IMR-90 (cell line): ENCODE measurements at regions not wholly inside any gene's neighbourhood (a gene's known extent, or its start where the extent isn't known, plus 50 kb on each side); places are given as distances from the start of the nearest gene placed in this dataset.

Experiments used
- ATAC-seq: fragments of 200-7000 bp; cut with Tn5 transposase; 2 replicates; pipeline ENCODE4 v1.9.1; 2020; ENCODE audit warnings: low read depth, mild to moderate bottlenecking, moderate library complexity
- BruUV-seq: library from RNA; stranded (reverse); fragments of 400-500 nt; replicated peaks from 2 replicates; lab custom pipeline; 2021; lab: Mats Ljungman, UMichigan
- CTCF ChIA-PET: fragments of 300-600 bp; formaldehyde crosslinking; extraction: SDS; loops from one replicate; lab custom pipeline; 2021; ENCODE audit warnings: antibody characterized with exemption; lab: Yijun Ruan, JAX
- POLR2A ChIA-PET: fragments of 300-600 bp; sonication (Branson Sonifier 250); formaldehyde crosslinking; loops from one replicate; lab custom pipeline; 2022; ENCODE audit warnings: antibody characterized with exemption; ENCODE audit not compliant: unreplicated experiment; lab: Charles Lee
- DNase-seq: peaks from one replicate; pipeline ENCODE4 v3.0.0; 2013
- H2AFZ ChIP-seq: replicated peaks from 2 replicates; pipeline ENCODE3; 2013; ENCODE audit warnings: low read length, mild to moderate bottlenecking; ENCODE audit not compliant: poor library complexity
- H2AK5ac ChIP-seq: 2 replicates; pipeline ENCODE4 v1.6.1; 2013; ENCODE audit warnings: low read depth, low read length, inconsistent platforms
- H2AK9ac ChIP-seq: replicated peaks from 2 replicates; pipeline ENCODE3; 2013; ENCODE audit warnings: mild to moderate bottlenecking, low read depth, low read length, moderate library complexity; ENCODE audit not compliant: poor library complexity
- H2BK120ac ChIP-seq: 2 replicates; pipeline ENCODE4 v1.6.1; 2013; ENCODE audit warnings: low read depth, low read length, inconsistent platforms
- H2BK15ac ChIP-seq: 3 replicates; pipeline ENCODE4 v1.6.1; 2013; ENCODE audit warnings: low read depth, low read length, inconsistent platforms
- H2BK20ac ChIP-seq: 2 replicates; pipeline ENCODE4 v1.6.1; 2013; ENCODE audit warnings: low read depth, mild to moderate bottlenecking, inconsistent platforms, low read length, moderate library complexity
- H2BK5ac ChIP-seq: 2 replicates; pipeline ENCODE4 v1.6.1; 2013; ENCODE audit warnings: mild to moderate bottlenecking, low read depth, low read length, inconsistent platforms; ENCODE audit not compliant: poor library complexity, severe bottlenecking
- H3K14ac ChIP-seq: replicated peaks from 2 replicates; pipeline ENCODE4 v1.6.1; 2013; ENCODE audit warnings: low read depth, low read length, inconsistent platforms
- H3K18ac ChIP-seq: 2 replicates; pipeline ENCODE4 v1.6.1; 2013; ENCODE audit warnings: low read depth, low read length, control low read depth
- H3K23ac ChIP-seq: 2 replicates; pipeline ENCODE4 v1.6.1; 2013; ENCODE audit warnings: low read depth, low read length, inconsistent platforms
- H3K27ac ChIP-seq: 2 replicates; pipeline ENCODE4 v1.5.1; 2013; ENCODE audit warnings: mild to moderate bottlenecking, control low read depth, low read length; ENCODE audit not compliant: insufficient read depth
- H3K27me3 ChIP-seq: 2 replicates; pipeline ENCODE4 v1.6.1; 2013; ENCODE audit warnings: low read length; ENCODE audit not compliant: control insufficient read depth, insufficient read depth
- H3K36me3 ChIP-seq: 2 replicates; pipeline ENCODE4 v1.6.1; 2013; ENCODE audit warnings: low read length, mixed read lengths; ENCODE audit not compliant: control insufficient read depth, insufficient read depth
- H3K4ac ChIP-seq: 2 replicates; pipeline ENCODE4 v1.6.1; 2013; ENCODE audit warnings: low read depth, low read length, inconsistent platforms
- H3K4me1 ChIP-seq: 2 replicates; pipeline ENCODE4 v1.6.1; 2013; ENCODE audit warnings: low read length, mixed read lengths; ENCODE audit not compliant: control insufficient read depth, insufficient read depth
- H3K4me2 ChIP-seq: 2 replicates; pipeline ENCODE4 v1.6.1; 2013; ENCODE audit warnings: low read depth, mild to moderate bottlenecking, control low read depth, low read length, moderate library complexity
- H3K4me3 ChIP-seq: 2 replicates; pipeline ENCODE4 v1.5.1; 2013; ENCODE audit warnings: low read depth, mild to moderate bottlenecking, control low read depth, low read length, moderate library complexity; ENCODE audit not compliant: insufficient read depth
- H3K56ac ChIP-seq: 2 replicates; pipeline ENCODE4 v1.6.1; 2013; ENCODE audit warnings: low read length, inconsistent platforms; ENCODE audit not compliant: insufficient read depth; ENCODE audit errors: extremely low read depth
- H3K79me1 ChIP-seq, 2 experiments: 2 replicates each; pipeline ENCODE4 v1.6.1; 2013; ENCODE audit warnings: low read length in 2 of 2, inconsistent platforms in 1 of 2, low read depth in 1 of 2
- H3K9ac ChIP-seq: 2 replicates; pipeline ENCODE4 v1.6.1; 2013; ENCODE audit warnings: low read depth, low read length, control low read depth
- H3K9me1 ChIP-seq: 2 replicates; pipeline ENCODE4 v1.6.1; 2013; ENCODE audit warnings: low read length, inconsistent platforms; ENCODE audit not compliant: insufficient read depth
- H3K9me3 ChIP-seq: 2 replicates; pipeline ENCODE4 v1.6.1; 2013; ENCODE audit warnings: low read length; ENCODE audit not compliant: control insufficient read depth, insufficient read depth
- H4K20me1 ChIP-seq: 2 replicates; pipeline ENCODE4 v1.6.1; 2013; ENCODE audit warnings: low read length, inconsistent platforms; ENCODE audit not compliant: insufficient read depth
- H4K5ac ChIP-seq: 2 replicates; pipeline ENCODE4 v1.6.1; 2013; ENCODE audit warnings: mild to moderate bottlenecking, low read depth, low read length, control low read depth
- H4K8ac ChIP-seq, 2 experiments: 2 replicates each; pipeline ENCODE4 v1.6.1; 2013; ENCODE audit warnings: low read depth in 2 of 2, low read length in 2 of 2, control low read depth in 1 of 2, inconsistent platforms in 1 of 2
- H4K91ac ChIP-seq: 2 replicates; pipeline ENCODE4 v1.6.1; 2013; ENCODE audit warnings: low read depth, low read length, inconsistent platforms; ENCODE audit not compliant: insufficient read depth
- BHLHE40 ChIP-seq: fragments of 150-350 bp; IDR thresholded peaks from 2 replicates; pipeline ENCODE4 v1.6.1; 2016; ENCODE audit warnings: mild to moderate bottlenecking, low read depth, low read length
- CEBPB ChIP-seq: IDR thresholded peaks from 2 replicates; pipeline ENCODE4 v1.6.1; 2012; ENCODE audit warnings: low read depth, low read length, improper control_type of control experiment
- CHD1 ChIP-seq: IDR thresholded peaks from 2 replicates; pipeline ENCODE4 v1.6.1; 2012; ENCODE audit warnings: low read depth, low read length, improper control_type of control experiment
- FOS ChIP-seq: fragments of 150-350 bp; IDR thresholded peaks from 2 replicates; pipeline ENCODE4 v1.6.1; 2016; ENCODE audit warnings: low read depth, low read length
- MAFK ChIP-seq: IDR thresholded peaks from 2 replicates; pipeline ENCODE4 v1.6.1; 2012; ENCODE audit warnings: low read depth, low read length, improper control_type of control experiment
- MAZ ChIP-seq: IDR thresholded peaks from 2 replicates; pipeline ENCODE4 v1.6.1; 2012; ENCODE audit warnings: low read depth, mild to moderate bottlenecking, low read length, improper control_type of control experiment, moderate library complexity, borderline replicate concordance
- MXI1 ChIP-seq: IDR thresholded peaks from 2 replicates; pipeline ENCODE4 v1.6.1; 2012; ENCODE audit warnings: low read depth, mild to moderate bottlenecking, low read length, moderate library complexity, borderline replicate concordance
- NFE2L2 ChIP-seq: fragments of 150-350 bp; IDR thresholded peaks from 2 replicates; pipeline ENCODE4 v1.6.1; 2016; ENCODE audit warnings: low read depth, mild to moderate bottlenecking, low read length
- POLR2A ChIP-seq: IDR thresholded peaks from 2 replicates; pipeline ENCODE4 v1.6.1; 2012; ENCODE audit warnings: mild to moderate bottlenecking, low read depth, low read length
- RAD21 ChIP-seq: IDR thresholded peaks from 2 replicates; pipeline ENCODE4 v1.6.1; 2012; ENCODE audit warnings: low read length, improper control_type of control experiment
- RCOR1 ChIP-seq: IDR thresholded peaks from 2 replicates; pipeline ENCODE4 v1.6.1; 2012; ENCODE audit warnings: mild to moderate bottlenecking, low read length, improper control_type of control experiment; ENCODE audit not compliant: insufficient replicate concordance
- RFX5 ChIP-seq: IDR thresholded peaks from 2 replicates; pipeline ENCODE4 v1.8.0; 2012; ENCODE audit warnings: low read depth, mild to moderate bottlenecking, low read length, moderate library complexity
- SMC3 ChIP-seq: fragments of 150-350 bp; IDR thresholded peaks from 2 replicates; pipeline ENCODE4 v1.6.1; 2016; ENCODE audit warnings: low read depth, mild to moderate bottlenecking, antibody characterized with exemption, low read length, moderate library complexity
- WGBS, 2 experiments: methylation state at CpG; one replicate each; pipeline versions ENCODE4 v1.1.5 to v1.1.7; 2013; ENCODE audit warnings: missing lambda C conversion rate in 2 of 2; ENCODE audit not compliant: insufficient read length in 1 of 2; ENCODE audit errors: extremely low coverage in 2 of 2; 5-methylcytosine and 5-hydroxymethylcytosine counted together
- dilution Hi-C: fragments of 300-500 bp; cut with HindIII; formaldehyde crosslinking; loops from one replicate; pipeline ENCODE4 v1.14.3; 2018; ENCODE audit warnings: low sequenced_read_pairs; ENCODE audit not compliant: unreplicated experiment
- in situ Hi-C: fragments of 300-500 bp; cut with MboI; formaldehyde crosslinking; loops from 3 replicates; pipeline ENCODE4 v1.14.3; 2019; ENCODE audit warnings: low sequenced_read_pairs, inconsistent platforms, mixed read lengths
- intact Hi-C: fragments of 100-400 bp; cut with micrococcal nuclease; formaldehyde crosslinking; loops from 2 replicates; pipeline ENCODE4 v1.10.0; 2022
- TF ChIP-seq, protein P1 (sequence below): fragments of 150-350 bp; IDR thresholded peaks from 2 replicates; pipeline ENCODE4 v1.6.1; 2017; ENCODE audit warnings: mild to moderate bottlenecking, antibody characterized with exemption, low read length, low read depth
- TF ChIP-seq, protein P2 (sequence below): conservative IDR thresholded peaks from 2 replicates; pipeline ENCODE4 v1.5.1; 2012; ENCODE audit warnings: mild to moderate bottlenecking, low read depth, low read length, improper control_type of control experiment
- TF ChIP-seq, protein P3 (sequence below): fragments of 150-350 bp; IDR thresholded peaks from 2 replicates; pipeline ENCODE4 v1.6.1; 2016; ENCODE audit warnings: low read depth, mild to moderate bottlenecking, low read length, moderate library complexity, borderline replicate concordance

DNA sequence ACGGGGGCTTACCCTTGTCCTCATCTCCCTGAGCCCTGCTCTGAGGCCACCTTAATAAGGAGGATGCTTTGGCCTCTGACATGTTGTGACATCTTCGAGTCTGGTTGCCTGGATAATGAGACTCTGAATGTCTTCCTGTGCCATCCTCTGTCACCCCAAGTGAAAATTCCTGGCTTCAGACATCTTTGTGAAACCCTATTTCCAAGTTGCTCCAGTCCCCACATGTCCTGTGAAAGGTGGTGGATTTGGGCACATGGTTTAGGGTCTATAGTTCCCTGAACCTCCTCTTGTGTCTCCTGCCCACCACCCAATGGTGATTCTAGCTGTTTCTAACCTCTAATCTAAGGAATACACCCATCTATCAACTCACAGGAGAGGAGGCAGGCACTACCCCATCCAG is 223.1 kb upstream of the GLI3 start:
- Histone ChIP-seq H3K4me3 (no peak overlapping the region), H2BK20ac (no peak overlapping the region), H4K5ac (no peak overlapping the region), H3K4me1 (no peaks in the 10 kb centered on the region), H3K4me2 (no peak overlapping the region), H3K27me3 (peaks cover 1% of the 10 kb centered on the region; the same call in 1 of the 2 replicates), H4K91ac (no peak overlapping the region), H3K9ac (no peak overlapping the region), H2AK5ac (no peak overlapping the region), H4K20me1 (no peaks in the 10 kb centered on the region), H3K56ac (no peak overlapping the region), H2BK5ac (no peak overlapping the region), H2AK9ac (no peak overlapping the region), H3K4ac (no peak overlapping the region), H3K18ac (no peak overlapping the region), H2AFZ (no peak overlapping the region), H4K8ac (no peak overlapping the region), H2BK15ac (no peak overlapping the region), H3K9me1 (no peaks in the 10 kb centered on the region), H3K9me3 (no peaks in the 10 kb centered on the region), H3K27ac (no peak overlapping the region), H3K14ac (no peak overlapping the region), H3K79me1 (no peaks in the 10 kb centered on the region), H2BK120ac (no peak overlapping the region), H3K23ac (no peak overlapping the region), H3K36me3 (no peaks in the 10 kb centered on the region)
- CTCF ChIA-PET: no interaction called here
- POLR2A ChIA-PET: no interaction called here
- no TSS peak for BruUV-seq
- no peak for DNase-seq
- in situ Hi-C loops: no loop called here
- dilution Hi-C loops: no loop called here
- ATAC-seq: no peak
- no peak for TF ChIP-seq MAZ
- no peak for TF ChIP-seq RAD21
- no peak for TF ChIP-seq NFE2L2
- no peak for TF ChIP-seq CEBPB
- no peak for TF ChIP-seq FOS
- no peak for TF ChIP-seq MAFK
- TF ChIP-seq POLR2A: no peak
- TF ChIP-seq RFX5: no peak
- TF ChIP-seq RCOR1: no peak
- TF ChIP-seq, protein P1, sequence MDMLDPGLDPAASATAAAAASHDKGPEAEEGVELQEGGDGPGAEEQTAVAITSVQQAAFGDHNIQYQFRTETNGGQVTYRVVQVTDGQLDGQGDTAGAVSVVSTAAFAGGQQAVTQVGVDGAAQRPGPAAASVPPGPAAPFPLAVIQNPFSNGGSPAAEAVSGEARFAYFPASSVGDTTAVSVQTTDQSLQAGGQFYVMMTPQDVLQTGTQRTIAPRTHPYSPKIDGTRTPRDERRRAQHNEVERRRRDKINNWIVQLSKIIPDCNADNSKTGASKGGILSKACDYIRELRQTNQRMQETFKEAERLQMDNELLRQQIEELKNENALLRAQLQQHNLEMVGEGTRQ: no peak
- no peak for TF ChIP-seq MXI1
- TF ChIP-seq CHD1: no peak
- TF ChIP-seq, protein P2, sequence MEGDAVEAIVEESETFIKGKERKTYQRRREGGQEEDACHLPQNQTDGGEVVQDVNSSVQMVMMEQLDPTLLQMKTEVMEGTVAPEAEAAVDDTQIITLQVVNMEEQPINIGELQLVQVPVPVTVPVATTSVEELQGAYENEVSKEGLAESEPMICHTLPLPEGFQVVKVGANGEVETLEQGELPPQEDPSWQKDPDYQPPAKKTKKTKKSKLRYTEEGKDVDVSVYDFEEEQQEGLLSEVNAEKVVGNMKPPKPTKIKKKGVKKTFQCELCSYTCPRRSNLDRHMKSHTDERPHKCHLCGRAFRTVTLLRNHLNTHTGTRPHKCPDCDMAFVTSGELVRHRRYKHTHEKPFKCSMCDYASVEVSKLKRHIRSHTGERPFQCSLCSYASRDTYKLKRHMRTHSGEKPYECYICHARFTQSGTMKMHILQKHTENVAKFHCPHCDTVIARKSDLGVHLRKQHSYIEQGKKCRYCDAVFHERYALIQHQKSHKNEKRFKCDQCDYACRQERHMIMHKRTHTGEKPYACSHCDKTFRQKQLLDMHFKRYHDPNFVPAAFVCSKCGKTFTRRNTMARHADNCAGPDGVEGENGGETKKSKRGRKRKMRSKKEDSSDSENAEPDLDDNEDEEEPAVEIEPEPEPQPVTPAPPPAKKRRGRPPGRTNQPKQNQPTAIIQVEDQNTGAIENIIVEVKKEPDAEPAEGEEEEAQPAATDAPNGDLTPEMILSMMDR: no peak
- no peak for TF ChIP-seq BHLHE40
- TF ChIP-seq, protein P3, sequence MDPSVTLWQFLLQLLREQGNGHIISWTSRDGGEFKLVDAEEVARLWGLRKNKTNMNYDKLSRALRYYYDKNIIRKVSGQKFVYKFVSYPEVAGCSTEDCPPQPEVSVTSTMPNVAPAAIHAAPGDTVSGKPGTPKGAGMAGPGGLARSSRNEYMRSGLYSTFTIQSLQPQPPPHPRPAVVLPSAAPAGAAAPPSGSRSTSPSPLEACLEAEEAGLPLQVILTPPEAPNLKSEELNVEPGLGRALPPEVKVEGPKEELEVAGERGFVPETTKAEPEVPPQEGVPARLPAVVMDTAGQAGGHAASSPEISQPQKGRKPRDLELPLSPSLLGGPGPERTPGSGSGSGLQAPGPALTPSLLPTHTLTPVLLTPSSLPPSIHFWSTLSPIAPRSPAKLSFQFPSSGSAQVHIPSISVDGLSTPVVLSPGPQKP: no peak
- no peak for TF ChIP-seq SMC3
- intact Hi-C loops: no loop called here
- no CpG with 5 or more reads among the region's 2 CpGs for WGBS, 2 experiments
